IPS-15b (cell line): ENCODE measurements at regions not wholly inside any gene's neighbourhood (a gene's known extent, or its start where the extent isn't known, plus 50 kb on each side); places are given as distances from the start of the nearest gene placed in this dataset.

Source experiments
- H3K27me3 ChIP-seq: one replicate; pipeline ENCODE4 v1.6.1; 2013; ENCODE audit warnings: low read length; ENCODE audit not compliant: control insufficient read depth, insufficient read depth
- H3K36me3 ChIP-seq: one replicate; pipeline ENCODE4 v1.6.1; 2013; ENCODE audit warnings: low read length; ENCODE audit not compliant: control insufficient read depth, insufficient read depth
- H3K4me1 ChIP-seq: one replicate; pipeline ENCODE4 v1.6.1; 2013; ENCODE audit warnings: mild to moderate bottlenecking, low read length; ENCODE audit not compliant: control insufficient read depth, insufficient read depth
- H3K4me3 ChIP-seq: one replicate; pipeline ENCODE4 v1.5.1; 2013; ENCODE audit warnings: low read depth, low read length
- H3K9ac ChIP-seq: one replicate; pipeline ENCODE4 v1.6.1; 2013; ENCODE audit warnings: low read depth, mild to moderate bottlenecking, low read length
- H3K9me3 ChIP-seq: one replicate; pipeline ENCODE4 v1.6.1; 2013; ENCODE audit warnings: mild to moderate bottlenecking, low read length; ENCODE audit not compliant: control insufficient read depth, insufficient read depth

DNA sequence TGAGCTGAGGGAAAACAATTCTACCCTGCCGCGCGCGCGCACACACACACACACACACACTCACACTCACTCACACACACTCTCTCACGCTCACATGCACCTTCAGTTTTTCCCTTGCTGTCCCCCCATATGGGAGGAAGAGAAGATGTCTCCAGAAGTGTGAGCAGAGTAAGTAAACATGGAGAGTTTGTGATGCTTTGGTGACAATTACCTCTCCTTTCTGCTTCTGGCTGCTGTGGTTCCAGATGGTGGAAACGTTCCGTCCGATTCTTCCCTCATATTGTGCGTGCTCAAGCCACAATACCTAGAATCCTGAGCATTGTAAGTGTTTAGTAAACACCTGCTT is 86.7 kb downstream of the LINC00237 start:
- Histone ChIP-seq H3K27me3 (no peaks in the 10 kb centered on the region), H3K4me3 (no peak overlapping the region), H3K36me3 (no peaks in the 10 kb centered on the region), H3K4me1 (no peaks in the 10 kb centered on the region), H3K9ac (no peak overlapping the region), H3K9me3 (no peaks in the 10 kb centered on the region)

DNA sequence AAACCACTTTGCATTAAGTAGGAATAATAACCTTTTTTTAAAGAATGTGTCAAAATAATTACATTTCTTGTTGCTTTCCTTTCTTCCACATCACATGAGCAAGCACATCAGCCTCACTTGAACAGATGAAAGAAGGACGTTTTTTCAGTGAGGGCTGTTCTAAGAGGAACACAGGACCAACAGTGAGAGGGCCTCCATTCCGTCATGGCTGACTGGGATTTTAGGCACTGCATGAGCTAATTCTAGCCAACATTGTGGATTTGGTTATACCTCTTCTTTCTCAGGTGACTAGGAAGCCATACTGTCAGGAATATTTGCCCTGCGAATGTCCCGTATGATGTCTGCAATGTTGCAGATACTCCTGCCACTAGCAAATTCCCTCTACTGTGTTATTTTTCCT is 87.6 kb downstream of the LINC00237 start:
- no peak overlapping the region for H3K4me3 ChIP-seq
- no peaks in the 10 kb centered on the region for H3K9me3 ChIP-seq
- H3K9ac ChIP-seq = no peak overlapping the region
- H3K27me3 ChIP-seq = no peaks in the 10 kb centered on the region
- H3K36me3 ChIP-seq = no peaks in the 10 kb centered on the region
- no peaks in the 10 kb centered on the region for H3K4me1 ChIP-seq

DNA sequence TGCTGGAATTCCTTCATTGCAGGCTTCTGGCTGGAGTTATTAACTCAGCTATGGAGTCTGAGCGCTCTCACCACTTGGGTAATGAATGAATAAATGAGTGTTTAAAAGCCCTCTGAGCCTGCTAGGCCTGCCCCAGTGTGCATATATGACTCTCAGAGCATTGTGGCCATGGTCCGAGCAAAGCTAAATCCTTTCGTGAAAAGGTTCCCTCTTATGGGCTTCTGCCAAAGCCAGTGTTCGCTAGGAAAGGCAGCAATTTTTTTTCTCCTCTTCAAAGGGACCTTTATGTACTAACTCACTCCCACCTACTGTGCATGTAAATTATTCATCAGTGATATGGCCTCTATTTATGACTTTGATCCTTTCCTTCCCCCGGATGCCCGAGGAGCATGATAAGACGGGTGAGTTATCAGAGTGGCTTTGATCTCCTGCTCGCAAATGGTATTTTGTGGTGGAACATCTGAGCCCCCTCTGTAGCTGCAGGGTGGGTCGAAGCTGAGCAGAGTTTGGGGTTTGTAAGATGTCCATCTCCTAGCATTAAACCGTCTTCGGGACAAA is 88.6 kb downstream of the LINC00237 start:
- Histone ChIP-seq H3K36me3 (no peaks in the 10 kb centered on the region), H3K9me3 (no peaks in the 10 kb centered on the region), H3K27me3 (no peaks in the 10 kb centered on the region), H3K4me3 (no peak overlapping the region), H3K9ac (no peak overlapping the region), H3K4me1 (no peaks in the 10 kb centered on the region)

DNA sequence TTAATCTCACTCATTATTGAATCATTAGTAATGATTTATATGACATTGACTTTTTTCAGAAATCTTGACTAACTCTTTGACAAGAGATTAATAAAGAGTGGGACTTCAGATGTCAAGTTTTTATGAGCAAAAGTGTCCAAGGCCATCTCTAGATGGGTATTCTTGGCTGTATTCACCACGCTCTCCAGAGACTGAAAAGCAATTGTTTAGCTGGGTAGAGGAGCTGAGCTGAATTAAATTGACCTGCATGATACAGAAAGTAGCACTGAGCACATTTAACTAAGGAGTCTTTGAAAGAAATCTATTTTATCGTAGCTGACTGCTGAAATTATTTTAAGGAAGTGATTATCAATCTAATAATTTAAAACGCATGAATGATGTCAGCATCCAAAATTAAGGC is 89.4 kb downstream of the LINC00237 start:
- no peaks in the 10 kb centered on the region for H3K27me3 ChIP-seq
- H3K36me3 ChIP-seq = no peaks in the 10 kb centered on the region
- no peak overlapping the region for H3K4me3 ChIP-seq
- H3K9ac ChIP-seq = no peak overlapping the region
- H3K4me1 ChIP-seq = no peaks in the 10 kb centered on the region
- H3K9me3 ChIP-seq = no peaks in the 10 kb centered on the region

DNA sequence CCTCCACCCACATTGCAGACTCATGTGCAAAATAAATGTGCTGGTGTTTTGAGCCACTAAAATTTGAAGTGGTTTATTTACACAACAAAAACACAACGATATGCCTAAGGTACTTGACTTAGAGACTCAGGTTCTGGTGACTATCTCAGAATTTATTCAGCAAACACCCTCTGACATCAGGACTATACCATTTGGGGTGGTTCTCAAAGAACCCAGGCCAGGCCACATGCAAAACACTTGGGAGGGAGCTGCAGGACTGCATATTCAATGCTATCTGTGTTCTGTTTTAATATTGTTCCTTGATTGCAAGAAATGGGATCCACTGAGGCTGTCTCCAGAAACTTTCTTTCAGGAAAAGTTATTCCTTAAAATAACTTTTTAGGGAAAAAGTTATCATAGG is 91.6 kb downstream of the LINC00237 start:
- H3K27me3 ChIP-seq = no peaks in the 10 kb centered on the region
- no peaks in the 10 kb centered on the region for H3K9me3 ChIP-seq
- no peaks in the 10 kb centered on the region for H3K4me1 ChIP-seq
- H3K9ac ChIP-seq = no peak overlapping the region
- H3K36me3 ChIP-seq = no peaks in the 10 kb centered on the region
- no peak overlapping the region for H3K4me3 ChIP-seq

DNA sequence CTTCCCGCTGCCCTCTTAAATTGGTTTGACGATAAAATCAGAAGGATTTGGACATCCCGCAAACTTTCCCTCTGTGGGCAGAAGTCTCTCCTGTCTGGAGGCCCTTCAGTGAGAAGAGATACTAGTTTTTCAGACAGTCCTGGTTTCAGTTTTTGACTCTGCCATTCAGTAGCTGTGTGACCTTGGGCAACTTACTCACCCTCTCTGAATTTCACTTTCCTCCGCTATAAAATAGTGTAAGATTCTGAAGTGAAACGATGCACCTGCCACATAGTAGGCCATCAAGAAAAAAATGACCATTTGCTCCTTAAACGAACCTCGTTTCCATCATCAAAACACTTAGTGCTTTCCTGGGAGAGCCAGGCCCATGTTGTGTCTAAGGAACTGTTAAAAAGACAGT is 97.2 kb downstream of the LINC00237 start:
- Histone ChIP-seq H3K9me3 (no peaks in the 10 kb centered on the region), H3K27me3 (no peaks in the 10 kb centered on the region), H3K36me3 (no peaks in the 10 kb centered on the region), H3K4me3 (no peak overlapping the region), H3K4me1 (no peaks in the 10 kb centered on the region), H3K9ac (no peak overlapping the region)

DNA sequence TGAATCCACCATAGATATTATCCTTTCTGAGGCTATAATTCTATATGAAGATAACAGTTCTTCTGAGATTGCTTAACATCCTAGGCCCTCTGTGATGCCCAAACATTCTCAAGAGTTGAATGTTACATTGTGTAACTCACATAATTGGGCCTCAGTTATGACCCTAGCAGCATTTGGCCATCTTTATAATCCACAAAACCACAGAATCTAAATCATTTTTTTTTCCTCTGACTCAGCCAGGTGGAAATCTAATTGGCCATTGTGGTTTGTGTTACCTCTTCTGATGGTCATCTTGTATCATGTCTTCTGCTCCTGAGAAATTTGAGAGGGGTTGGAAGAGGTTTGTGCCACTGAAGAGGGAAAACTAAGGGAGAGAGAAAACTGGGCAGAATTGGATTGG is 99.5 kb downstream of the LINC00237 start:
- H3K36me3 ChIP-seq = no peaks in the 10 kb centered on the region
- no peak overlapping the region for H3K4me3 ChIP-seq
- no peaks in the 10 kb centered on the region for H3K27me3 ChIP-seq
- H3K9ac ChIP-seq = no peak overlapping the region
- no peaks in the 10 kb centered on the region for H3K9me3 ChIP-seq
- H3K4me1 ChIP-seq = no peaks in the 10 kb centered on the region

DNA sequence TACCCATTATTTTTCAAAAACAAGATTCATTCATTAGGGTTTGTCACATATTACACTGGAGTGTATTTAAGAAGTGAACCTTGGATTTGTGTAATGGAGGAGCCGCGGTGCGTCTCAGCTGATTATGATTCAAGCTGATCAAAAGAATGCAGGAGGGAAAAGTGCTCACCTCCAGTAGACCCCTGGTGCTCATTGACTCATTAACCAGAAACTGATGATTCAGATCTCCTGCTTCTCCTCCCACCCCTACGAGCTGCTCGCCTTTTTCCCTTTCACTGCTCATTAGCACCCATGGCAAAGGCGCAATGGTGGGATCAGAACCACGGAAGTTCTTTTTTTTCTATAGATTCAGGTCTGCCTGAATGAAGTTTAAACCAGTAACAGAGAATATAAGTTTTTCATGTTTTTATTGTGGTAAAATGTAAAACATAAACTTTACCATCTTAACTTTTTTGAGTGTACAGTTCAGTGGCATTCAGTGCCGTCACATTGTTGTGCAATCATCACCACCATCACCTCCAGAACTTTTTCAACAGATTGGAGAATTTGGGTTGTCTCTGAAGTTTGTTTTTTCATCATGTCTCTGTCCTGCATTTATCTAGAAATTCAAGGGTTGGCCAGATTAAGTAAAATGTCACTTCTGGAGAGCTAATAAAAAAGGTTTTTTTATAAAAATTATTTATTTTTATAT is 101.6 kb downstream of the LINC00237 start:
- no peaks in the 10 kb centered on the region for H3K4me1 ChIP-seq
- H3K9me3 ChIP-seq = no peaks in the 10 kb centered on the region
- no peaks in the 10 kb centered on the region for H3K27me3 ChIP-seq
- H3K36me3 ChIP-seq = no peaks in the 10 kb centered on the region
- no peak overlapping the region for H3K9ac ChIP-seq
- no peak overlapping the region for H3K4me3 ChIP-seq

DNA sequence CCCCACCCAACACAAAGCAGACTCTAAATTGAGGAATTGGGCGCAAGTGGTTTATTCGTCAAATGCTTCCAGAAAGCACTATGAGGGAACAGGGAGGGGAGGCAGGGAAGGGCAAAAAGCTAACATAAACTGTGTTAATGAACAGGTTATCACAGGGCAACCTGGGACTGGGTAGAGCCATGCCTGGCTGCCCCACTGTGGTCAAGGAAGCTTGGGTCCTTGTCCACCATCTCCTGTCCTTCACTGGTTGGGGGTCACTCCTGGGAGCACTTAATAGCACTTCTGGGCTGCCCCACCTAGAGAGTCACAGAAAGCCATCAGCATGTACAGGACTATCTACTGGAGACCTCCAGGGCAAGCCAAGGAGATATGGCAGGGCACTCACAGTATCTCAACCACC is 102.3 kb downstream of the LINC00237 start:
- Histone ChIP-seq H3K9ac (no peak overlapping the region), H3K27me3 (no peaks in the 10 kb centered on the region), H3K9me3 (no peaks in the 10 kb centered on the region)

DNA sequence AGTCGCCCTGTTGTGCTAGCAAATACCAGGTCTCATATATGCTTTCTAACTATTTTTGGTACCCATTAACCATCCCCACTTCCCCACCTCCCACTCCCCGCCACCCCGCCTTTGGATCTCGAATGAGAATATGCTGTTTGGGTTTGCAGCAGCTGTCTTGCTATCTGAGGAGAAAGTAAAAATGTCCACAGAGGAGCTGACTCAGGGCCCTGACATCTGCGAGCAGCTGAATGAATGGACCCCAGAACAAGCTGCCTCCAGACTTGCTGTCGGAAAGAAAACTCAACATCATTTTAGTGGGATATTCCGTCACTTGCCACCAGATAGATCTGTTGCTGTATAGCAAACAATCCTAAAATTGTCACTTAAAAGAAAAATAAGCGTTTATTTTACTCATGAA is 103.7 kb downstream of the LINC00237 start:
- H3K9ac ChIP-seq = no peak overlapping the region
- H3K36me3 ChIP-seq = no peaks in the 10 kb centered on the region
- no peaks in the 10 kb centered on the region for H3K9me3 ChIP-seq
- no peaks in the 10 kb centered on the region for H3K27me3 ChIP-seq
- no peaks in the 10 kb centered on the region for H3K4me1 ChIP-seq
- H3K4me3 ChIP-seq = no peak overlapping the region

More for the DNA sequence above, 102.3 kb downstream of the LINC00237 start:
- Histone ChIP-seq H3K4me1 (no peaks in the 10 kb centered on the region), H3K36me3 (no peaks in the 10 kb centered on the region), H3K4me3 (no peak overlapping the region)

DNA sequence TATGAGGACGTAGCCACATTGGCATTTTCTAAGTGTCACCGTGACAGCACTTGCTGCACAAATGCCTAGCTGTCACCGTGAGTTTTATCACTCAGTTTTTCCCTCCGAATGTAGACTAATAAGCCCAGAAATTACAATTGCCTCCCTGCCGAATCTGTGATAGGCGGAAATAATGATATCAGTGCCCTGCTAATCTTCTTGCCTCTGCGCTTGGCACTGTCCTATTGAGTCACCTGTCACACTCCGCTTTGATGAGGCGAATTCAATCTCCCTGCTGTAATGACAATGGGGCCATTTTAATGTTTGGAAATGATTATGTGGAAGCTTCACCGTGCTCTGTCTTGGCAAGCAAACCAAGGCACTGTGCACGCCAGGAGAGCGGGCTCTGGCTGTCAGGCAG is 112.8 kb downstream of the LINC00237 start:
- no peaks in the 10 kb centered on the region for H3K27me3 ChIP-seq

DNA sequence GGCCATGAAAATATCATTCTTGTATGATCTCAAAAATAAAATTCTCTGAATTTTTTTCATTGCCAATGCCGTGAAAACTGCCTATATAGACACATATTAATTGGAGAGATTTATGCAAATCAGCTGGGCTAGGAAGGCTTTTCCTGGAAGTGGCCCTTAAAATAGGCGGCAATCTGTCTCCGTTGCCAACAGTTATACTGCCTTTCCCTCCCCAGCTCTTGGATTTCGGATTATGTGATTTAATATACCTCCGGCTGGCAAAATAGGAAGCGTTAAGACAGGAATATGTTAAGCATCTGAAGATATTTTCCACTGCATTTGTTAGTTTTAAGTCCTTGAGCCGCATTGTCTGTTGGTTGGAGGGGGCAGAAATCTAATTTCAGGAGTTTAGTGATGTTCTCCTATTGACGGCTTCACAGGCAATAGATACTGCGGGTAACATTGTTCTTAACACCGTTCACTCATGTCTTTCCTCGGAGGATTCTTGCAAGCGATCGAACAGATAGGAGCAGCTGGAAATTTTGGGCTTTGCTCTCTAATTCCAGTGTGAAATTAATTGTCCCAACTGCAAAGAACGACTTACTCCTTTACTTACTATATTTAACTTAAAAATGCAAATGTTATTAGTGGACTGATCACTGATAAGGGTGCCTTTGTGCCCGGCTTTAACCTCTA is 113.3 kb downstream of the LINC00237 start:
- Histone ChIP-seq H3K36me3 (no peaks in the 10 kb centered on the region), H3K4me3 (no peak overlapping the region), H3K4me1 (no peaks in the 10 kb centered on the region), H3K9me3 (no peaks in the 10 kb centered on the region), H3K27me3 (no peaks in the 10 kb centered on the region), H3K9ac (no peak overlapping the region)

More for the DNA sequence above, 112.8 kb downstream of the LINC00237 start:
- no peak overlapping the region for H3K9ac ChIP-seq
- no peaks in the 10 kb centered on the region for H3K36me3 ChIP-seq
- H3K9me3 ChIP-seq = no peaks in the 10 kb centered on the region
- H3K4me3 ChIP-seq = no peak overlapping the region
- no peaks in the 10 kb centered on the region for H3K4me1 ChIP-seq
